H1 (cell line): ENCODE measurements at regions not wholly inside any gene's neighbourhood (a gene's known extent, or its start where the extent isn't known, plus 50 kb on each side); places are given as distances from the start of the nearest gene placed in this dataset.
A peak's percentile ranks its signal among the peaks of the same experiment; 100 is the strongest.

Source experiments
- CTCF ChIA-PET: fragments of 300-600 bp; sonication (Branson Sonifier 250); formaldehyde crosslinking; loops from one replicate; lab custom pipeline; 2021; ENCODE audit not compliant: partially characterized antibody; lab: Charles Lee
- POLR2A ChIA-PET: fragments of 300-600 bp; sonication (Branson Sonifier 250); formaldehyde crosslinking; loops from one replicate; lab custom pipeline; 2021; ENCODE audit warnings: inconsistent platforms; ENCODE audit not compliant: partially characterized antibody; lab: Charles Lee
- DNase-seq, 2 experiments: peaks; one replicate each; pipeline versions ENCODE4 v3.0.0 to v3.0.0-alpha.2; 2010 to 2022; ENCODE audit warnings: low spot score in 2 of 2, low read depth in 1 of 2, mixed read lengths in 1 of 2
- FAIRE-seq: peaks from 2 replicates; lab custom pipeline; 2011; peaks lifted over from hg19 to GRCh38; lab: Jason Lieb, UNC
- H2AFZ ChIP-seq: 2 replicates; pipeline ENCODE4 v1.8.1; 2012; ENCODE audit warnings: low read length, inconsistent platforms
- H2AK5ac ChIP-seq: 2 replicates; pipeline ENCODE4 v1.6.1; 2013; ENCODE audit warnings: low read depth, low read length
- H2BK120ac ChIP-seq: replicated peaks from 2 replicates; pipeline ENCODE3; 2013; ENCODE audit warnings: low read depth, low read length, inconsistent platforms
- H2BK12ac ChIP-seq: 2 replicates; pipeline ENCODE4 v1.6.1; 2013; ENCODE audit warnings: low read depth, low read length
- H2BK15ac ChIP-seq: 2 replicates; pipeline ENCODE4 v1.6.1; 2013; ENCODE audit warnings: low read length
- H2BK20ac ChIP-seq: 2 replicates; pipeline ENCODE4 v1.6.1; 2013; ENCODE audit warnings: low read length
- H2BK5ac ChIP-seq: 2 replicates; pipeline ENCODE4 v1.6.1; 2013; ENCODE audit warnings: low read depth, low read length
- H3K14ac ChIP-seq: 2 replicates; pipeline ENCODE4 v1.6.1; 2013; ENCODE audit warnings: inconsistent platforms; ENCODE audit not compliant: insufficient read length
- H3K18ac ChIP-seq: 2 replicates; pipeline ENCODE4 v1.6.1; 2013; ENCODE audit warnings: low read length; ENCODE audit errors: extremely low read depth
- H3K23ac ChIP-seq: 2 replicates; pipeline ENCODE4 v1.6.1; 2013; ENCODE audit warnings: inconsistent platforms; ENCODE audit not compliant: insufficient read length
- H3K23me2 ChIP-seq: 2 replicates; pipeline ENCODE4 v1.6.1; 2013; ENCODE audit warnings: low read depth, low read length
- H3K27ac ChIP-seq: 2 replicates; pipeline ENCODE4 v1.6.1; 2011; ENCODE audit warnings: low read depth, low read length, inconsistent platforms
- H3K27me3 ChIP-seq, 4 experiments: replicated peaks in 1 of 4; 1 replicate in 1 of 4; 2 replicates in 3 of 4; pipeline versions ENCODE4 v1.6.1 to v1.8.1; 2011 to 2013; ENCODE audit warnings: low read length in 3 of 4, mild to moderate bottlenecking in 3 of 4, inconsistent platforms in 2 of 4, mixed read lengths in 2 of 4, moderate library complexity in 1 of 4; ENCODE audit not compliant: control insufficient read depth in 3 of 4, insufficient read depth in 3 of 4; ENCODE audit errors: extremely low read depth in 1 of 4
- H3K36me3 ChIP-seq, 4 experiments: 2 replicates each; pipeline versions ENCODE4 v1.6.1 to v1.8.1; 2011 to 2013; ENCODE audit warnings: mild to moderate bottlenecking in 4 of 4, low read length in 3 of 4, moderate library complexity in 2 of 4, control low read depth in 1 of 4, inconsistent platforms in 1 of 4; ENCODE audit not compliant: insufficient read depth in 4 of 4, control insufficient read depth in 2 of 4
- H3K4ac ChIP-seq: replicated peaks from 2 replicates; pipeline ENCODE3; 2013; ENCODE audit warnings: low read length, low read depth, mixed read lengths, inconsistent platforms; ENCODE audit not compliant: insufficient read length
- H3K4me1 ChIP-seq, 4 experiments: replicated peaks in 1 of 4; 1 replicate in 1 of 4; 2 replicates in 3 of 4; pipeline versions ENCODE4 v1.6.1 to v1.8.1; 2011 to 2013; ENCODE audit warnings: low read length in 3 of 4, inconsistent platforms in 2 of 4, mixed read lengths in 1 of 4; ENCODE audit not compliant: insufficient read depth in 4 of 4, control insufficient read depth in 3 of 4
- H3K4me2 ChIP-seq, 2 experiments: 2 replicates each; pipeline versions ENCODE4 v1.6.1 to v1.8.1; 2011 to 2013; ENCODE audit warnings: low read depth in 2 of 2, low read length in 2 of 2, control low read depth in 1 of 2, inconsistent platforms in 1 of 2, mild to moderate bottlenecking in 1 of 2; ENCODE audit not compliant: insufficient read depth in 1 of 2
- H3K4me3 ChIP-seq, 4 experiments: fragments of 200-600, 300-600 bp in 1 of 4; sonication (generic), shearing (Covaris generic), sonication (Bioruptor Twin) in 1 of 4; 2 replicates each; pipeline versions ENCODE4 v1.5.1 to v1.8.1; 2011 to 2016; ENCODE audit warnings: low read length in 4 of 4, low read depth in 3 of 4, control low read depth in 2 of 4, inconsistent platforms in 2 of 4, mild to moderate bottlenecking in 2 of 4, mixed read lengths in 1 of 4, moderate library complexity in 1 of 4; ENCODE audit not compliant: insufficient read depth in 2 of 4; ENCODE audit errors: extremely low read depth in 1 of 4
- H3K56ac ChIP-seq: replicated peaks from 2 replicates; pipeline ENCODE3; 2013; ENCODE audit warnings: low read depth, mild to moderate bottlenecking, mixed read lengths, low read length, inconsistent platforms; ENCODE audit not compliant: insufficient read length
- H3K79me1 ChIP-seq: 2 replicates; pipeline ENCODE4 v1.6.1; 2013; ENCODE audit warnings: low read depth, low read length, control low read depth
- H3K79me2 ChIP-seq, 2 experiments: 2 replicates each; pipeline versions ENCODE4 v1.6.1 to v1.8.1; 2012 to 2013; ENCODE audit warnings: low read length in 2 of 2, mild to moderate bottlenecking in 2 of 2, inconsistent platforms in 1 of 2; ENCODE audit not compliant: insufficient read depth in 2 of 2, control insufficient read depth in 1 of 2
- H3K9ac ChIP-seq, 4 experiments: replicated peaks in 1 of 4; 1 replicate in 1 of 4; 2 replicates in 3 of 4; pipeline versions ENCODE4 v1.6.1 to v1.8.1; 2011 to 2013; ENCODE audit warnings: low read depth in 3 of 4, low read length in 3 of 4, control low read depth in 2 of 4, mild to moderate bottlenecking in 2 of 4, moderate library complexity in 2 of 4, inconsistent platforms in 1 of 4; ENCODE audit errors: extremely low read depth in 1 of 4
- H3K9me3 ChIP-seq, 2 experiments: 2 replicates each; pipeline versions ENCODE4 v1.6.1 to v1.8.1; 2012 to 2013; ENCODE audit warnings: mild to moderate bottlenecking in 2 of 2, moderate library complexity in 2 of 2, control low read depth in 1 of 2, inconsistent platforms in 1 of 2, low read depth in 1 of 2, low read length in 1 of 2, mixed read lengths in 1 of 2; ENCODE audit not compliant: insufficient read depth in 2 of 2
- H4K20me1 ChIP-seq, 2 experiments: replicated peaks in 1 of 2; 2 replicates each; pipeline versions ENCODE3 to v1.8.1; 2011 to 2013; ENCODE audit warnings: inconsistent platforms in 2 of 2, low read length in 2 of 2, mild to moderate bottlenecking in 1 of 2; ENCODE audit not compliant: insufficient read depth in 2 of 2, control insufficient read depth in 1 of 2
- H4K5ac ChIP-seq: 2 replicates; pipeline ENCODE4 v1.6.1; 2013; ENCODE audit warnings: low read length, low read depth, mixed read lengths, inconsistent platforms; ENCODE audit not compliant: insufficient read length
- H4K8ac ChIP-seq: 2 replicates; pipeline ENCODE4 v1.8.0; 2013; ENCODE audit warnings: mild to moderate bottlenecking, moderate library complexity, low read length, inconsistent platforms; ENCODE audit not compliant: insufficient read depth; ENCODE audit errors: extremely low read depth
- H4K91ac ChIP-seq: replicated peaks from 2 replicates; pipeline ENCODE3; 2013; ENCODE audit warnings: low read length, mixed read lengths, inconsistent platforms; ENCODE audit not compliant: insufficient read length
- ASH2L ChIP-seq: fragments of 200-600, 300-600 bp; sonication (generic); IDR thresholded peaks from one replicate; pipeline ENCODE4 v1.7.1; 2017; ENCODE audit warnings: low read length
- GABPA ChIP-seq: IDR thresholded peaks from 2 replicates; pipeline ENCODE4 v1.6.1; 2011; ENCODE audit warnings: mild to moderate bottlenecking, low read length, moderate library complexity, borderline replicate concordance; ENCODE audit not compliant: insufficient read depth
- PHF8 ChIP-seq: fragments of 200-600 bp; sonication (generic); conservative IDR thresholded peaks from 2 replicates; pipeline ENCODE4 v1.7.1; 2012; ENCODE audit warnings: low read depth, mild to moderate bottlenecking, inconsistent platforms, low read length, moderate library complexity
- SIN3A ChIP-seq, 2 experiments: IDR thresholded peaks in 1 of 2; conservative IDR thresholded peaks in 1 of 2; 2 replicates each; pipeline ENCODE4 v1.6.1; 2011 to 2012; ENCODE audit warnings: low read length in 2 of 2, improper control_type of control experiment in 1 of 2, low read depth in 1 of 2, mild to moderate bottlenecking in 1 of 2
- SP1 ChIP-seq: IDR thresholded peaks from 2 replicates; pipeline ENCODE4 v1.6.1; 2011; ENCODE audit warnings: low read depth, low read length
- SRF ChIP-seq: IDR thresholded peaks from 2 replicates; pipeline ENCODE4 v1.6.1; 2011; ENCODE audit warnings: mild to moderate bottlenecking, low read depth, low read length, moderate library complexity
- SUZ12 ChIP-seq: fragments of 200-600 bp; sonication (generic); IDR thresholded peaks from 2 replicates; pipeline ENCODE4 v1.6.1; 2012; ENCODE audit warnings: mild to moderate bottlenecking, inconsistent platforms, low read length, moderate library complexity, mixed read lengths
- TAF7 ChIP-seq: optimal IDR thresholded peaks from 2 replicates; pipeline ENCODE3; 2011; ENCODE audit warnings: low read depth, mild to moderate bottlenecking, inconsistent platforms, low read length, moderate library complexity, borderline replicate concordance
- TEAD4 ChIP-seq: IDR thresholded peaks from 2 replicates; pipeline ENCODE4 v1.6.1; 2012; ENCODE audit warnings: low read depth, low read length, inconsistent platforms, mixed read lengths
- WGBS, 2 experiments: shearing (Covaris generic) in 1 of 2; methylation state at CpG; one replicate each; pipeline versions ENCODE4 v1.1.6 to v1.1.7; 2013 to 2015; ENCODE audit warnings: low lambda C conversion rate in 2 of 2, mixed read lengths in 2 of 2, inconsistent platforms in 1 of 2, low coverage in 1 of 2, missing lambda C conversion rate in 1 of 2; ENCODE audit not compliant: insufficient replicate concordance in 2 of 2, insufficient coverage in 1 of 2, insufficient read length in 1 of 2; ENCODE audit errors: extremely low coverage in 1 of 2, missing lambda C conversion rate in 1 of 2; 5-methylcytosine and 5-hydroxymethylcytosine counted together

GRCh38 chr1:185536165-185536920 is 197.8 kb upstream of the HMCN1 start:
- Histone ChIP-seq H3K4me3 (no peak overlapping the region), H3K56ac (no peak overlapping the region), H3K79me1 (no peaks in the 10 kb centered on the region), H4K20me1 (no peaks in the 10 kb centered on the region), H2BK20ac (no peak overlapping the region), H2BK5ac (no peak overlapping the region; the same call in 1 of the 2 replicates), H3K4me1 (peaks cover 0 to 8% (median 4%) of the 10 kb centered on the region in 4 experiments; a peak in 5 of 7 replicates), H4K5ac (no peak overlapping the region), H3K18ac (no peak overlapping the region; the same call in 1 of the 2 replicates), H3K4ac (no peak overlapping the region), H2BK15ac (no peak overlapping the region), H3K27ac (no peak overlapping the region), H3K9ac (no peak overlapping the region), H3K79me2 (no peaks in the 10 kb centered on the region), H3K9me3 (no peaks in the 10 kb centered on the region), H3K4me2 (no peak overlapping the region), H3K14ac (no peak overlapping the region), H2BK12ac (peak overlapping the region; percentile 94; the same call in 1 of the 2 replicates), H3K23me2 (no peaks in the 10 kb centered on the region), H3K36me3 (no peaks in the 10 kb centered on the region), H2AFZ (no peak overlapping the region), H4K91ac (no peak overlapping the region), H2BK120ac (no peak overlapping the region), H2AK5ac (no peak overlapping the region), H4K8ac (no peak overlapping the region), H3K27me3 (peaks cover 0 to 4% (median 2%) of the 10 kb centered on the region in 4 experiments; a peak in 1 of 7 replicates), H3K23ac (no peak overlapping the region)
- POLR2A ChIA-PET, result interaction anchor here (0.6 to 1.1 kb wide), 2 partner anchors 219 to 329 kb away, joined by 3 read pairs; partner anchors contain the start of gene IVNS1ABP
- FAIRE-seq, result no peak
- CTCF ChIA-PET, result interaction anchor here (0.6 kb wide), 1 partner anchor 54 kb away, joined by 5 read pairs; no protein-coding TSS in a partner anchor
- no peak for DNase-seq
- WGBS, 2 experiments, result 69% methylated on average over 3 of the region's 3 CpGs; no CpG with 5 or more reads in 1 of the 2 experiments
- TF ChIP-seq TEAD4 (no peak), PHF8 (no peak), TAF7 (no peak), ASH2L (no peak), SP1 (no peak), GABPA (no peak), SUZ12 (no peak), SRF (no peak), SIN3A (conservative IDR thresholded peaks at IDR 0.05 in 1 of 2, IDR thresholded peaks at IDR 0.05 in 1 of 2; ENCODE audit: low read depth in 1 of 2, low read length in 2 of 2) (no peak)
